ENCODE measurements at regions not wholly inside any gene's neighbourhood (a gene's known extent, or its start where the extent isn't known, plus 50 kb on each side); places are given as distances from the start of the nearest gene placed in this dataset.

GRCh38 chr18:45542043-45542442 is 73.2 kb upstream of the SLC14A2 start:
- no peak for TF ChIP-seq ZNF26 (tag by site-specific recombination; IDR thresholded peaks at IDR 0.05)
- no peak for TF ChIP-seq ZNF555 (tag by site-specific recombination; conservative IDR thresholded peaks at IDR 0.05)
- TF ChIP-seq, protein P1, sequence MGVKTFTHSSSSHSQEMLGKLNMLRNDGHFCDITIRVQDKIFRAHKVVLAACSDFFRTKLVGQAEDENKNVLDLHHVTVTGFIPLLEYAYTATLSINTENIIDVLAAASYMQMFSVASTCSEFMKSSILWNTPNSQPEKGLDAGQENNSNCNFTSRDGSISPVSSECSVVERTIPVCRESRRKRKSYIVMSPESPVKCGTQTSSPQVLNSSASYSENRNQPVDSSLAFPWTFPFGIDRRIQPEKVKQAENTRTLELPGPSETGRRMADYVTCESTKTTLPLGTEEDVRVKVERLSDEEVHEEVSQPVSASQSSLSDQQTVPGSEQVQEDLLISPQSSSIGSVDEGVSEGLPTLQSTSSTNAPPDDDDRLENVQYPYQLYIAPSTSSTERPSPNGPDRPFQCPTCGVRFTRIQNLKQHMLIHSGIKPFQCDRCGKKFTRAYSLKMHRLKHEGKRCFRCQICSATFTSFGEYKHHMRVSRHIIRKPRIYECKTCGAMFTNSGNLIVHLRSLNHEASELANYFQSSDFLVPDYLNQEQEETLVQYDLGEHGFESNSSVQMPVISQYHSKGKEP (tag by site-specific recombination; IDR thresholded peaks at IDR 0.05) = no peak
- TF ChIP-seq, protein P2, sequence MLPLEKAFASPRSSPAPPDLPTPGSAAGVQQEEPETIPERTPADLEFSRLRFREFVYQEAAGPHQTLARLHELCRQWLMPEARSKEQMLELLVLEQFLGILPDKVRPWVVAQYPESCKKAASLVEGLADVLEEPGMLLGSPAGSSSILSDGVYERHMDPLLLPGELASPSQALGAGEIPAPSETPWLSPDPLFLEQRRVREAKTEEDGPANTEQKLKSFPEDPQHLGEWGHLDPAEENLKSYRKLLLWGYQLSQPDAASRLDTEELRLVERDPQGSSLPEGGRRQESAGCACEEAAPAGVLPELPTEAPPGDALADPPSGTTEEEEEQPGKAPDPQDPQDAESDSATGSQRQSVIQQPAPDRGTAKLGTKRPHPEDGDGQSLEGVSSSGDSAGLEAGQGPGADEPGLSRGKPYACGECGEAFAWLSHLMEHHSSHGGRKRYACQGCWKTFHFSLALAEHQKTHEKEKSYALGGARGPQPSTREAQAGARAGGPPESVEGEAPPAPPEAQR (tag by site-specific recombination; IDR thresholded peaks at IDR 0.05) = no peak
- TF ChIP-seq, protein P3, sequence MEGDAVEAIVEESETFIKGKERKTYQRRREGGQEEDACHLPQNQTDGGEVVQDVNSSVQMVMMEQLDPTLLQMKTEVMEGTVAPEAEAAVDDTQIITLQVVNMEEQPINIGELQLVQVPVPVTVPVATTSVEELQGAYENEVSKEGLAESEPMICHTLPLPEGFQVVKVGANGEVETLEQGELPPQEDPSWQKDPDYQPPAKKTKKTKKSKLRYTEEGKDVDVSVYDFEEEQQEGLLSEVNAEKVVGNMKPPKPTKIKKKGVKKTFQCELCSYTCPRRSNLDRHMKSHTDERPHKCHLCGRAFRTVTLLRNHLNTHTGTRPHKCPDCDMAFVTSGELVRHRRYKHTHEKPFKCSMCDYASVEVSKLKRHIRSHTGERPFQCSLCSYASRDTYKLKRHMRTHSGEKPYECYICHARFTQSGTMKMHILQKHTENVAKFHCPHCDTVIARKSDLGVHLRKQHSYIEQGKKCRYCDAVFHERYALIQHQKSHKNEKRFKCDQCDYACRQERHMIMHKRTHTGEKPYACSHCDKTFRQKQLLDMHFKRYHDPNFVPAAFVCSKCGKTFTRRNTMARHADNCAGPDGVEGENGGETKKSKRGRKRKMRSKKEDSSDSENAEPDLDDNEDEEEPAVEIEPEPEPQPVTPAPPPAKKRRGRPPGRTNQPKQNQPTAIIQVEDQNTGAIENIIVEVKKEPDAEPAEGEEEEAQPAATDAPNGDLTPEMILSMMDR (tag by site-specific recombination; IDR thresholded peaks at IDR 0.05) = no peak
- no peak for TF ChIP-seq FEZF1 (tag by site-specific recombination; IDR thresholded peaks at IDR 0.05)
- no peak for TF ChIP-seq ZFP37 (tag by site-specific recombination; IDR thresholded peaks at IDR 0.05)

Measured in HEK293 (cell line).